ENCODE measurements at regions not wholly inside any gene's neighbourhood (a gene's known extent, or its start where the extent isn't known, plus 50 kb on each side); places are given as distances from the start of the nearest gene placed in this dataset.

DNA sequence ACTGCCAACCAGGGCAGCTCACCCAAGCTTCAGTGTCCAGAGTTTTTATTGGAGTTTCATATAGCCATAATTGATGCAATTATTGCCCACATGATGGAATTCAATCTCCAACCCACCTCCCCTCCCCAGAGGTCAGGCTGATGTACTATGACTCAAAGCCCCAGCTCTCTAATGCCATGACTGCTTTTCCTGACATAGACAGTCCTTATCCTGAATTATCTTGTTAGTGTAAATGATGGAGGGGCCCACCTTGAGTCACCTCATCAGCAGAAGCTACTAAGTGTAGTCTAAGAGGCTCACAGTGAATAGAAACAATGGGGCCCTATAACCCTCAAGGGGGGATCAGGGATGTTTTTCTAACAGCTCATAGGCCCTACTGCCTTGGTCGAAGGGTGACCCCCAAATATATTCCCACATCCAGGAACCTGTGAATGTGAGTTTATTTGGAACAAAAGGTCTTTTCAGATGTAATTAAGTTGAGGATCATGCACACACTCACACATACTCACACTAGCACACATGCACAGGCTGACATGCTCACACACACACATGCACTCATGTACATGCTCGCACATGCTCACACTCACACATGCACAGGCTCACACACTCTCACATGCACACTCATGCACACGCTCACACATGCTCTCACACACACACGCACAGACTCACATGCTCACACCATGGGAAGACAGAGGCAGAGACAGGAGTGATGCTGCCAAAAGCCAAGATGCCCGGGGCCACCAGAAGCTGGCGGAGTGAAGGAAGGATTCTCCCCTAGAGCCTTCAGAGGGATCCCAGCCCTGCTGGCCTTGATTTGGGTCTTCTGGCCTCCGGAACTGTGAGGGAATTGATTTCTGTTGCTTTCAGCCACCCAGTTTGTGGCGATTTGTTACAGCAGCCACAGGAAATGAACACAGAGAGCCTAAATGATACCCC lies 131.2 kb upstream of the SMAD3 start (continued):
- TF ChIP-seq EZH2 (IDR thresholded peaks at IDR 0.05; ENCODE audit: low read depth, unreplicated experiment) (no peak), EZH2phosphoT487 (IDR thresholded peaks at IDR 0.05; ENCODE audit: unreplicated experiment) (no peak), ZNF114 (CRISPR knock-in tag; IDR thresholded peaks at IDR 0.05) (no peak), CREB1 (CRISPR knock-in tag; IDR thresholded peaks at IDR 0.05; ENCODE audit: low read depth) (no peak)
- TF ChIP-seq, protein P1, sequence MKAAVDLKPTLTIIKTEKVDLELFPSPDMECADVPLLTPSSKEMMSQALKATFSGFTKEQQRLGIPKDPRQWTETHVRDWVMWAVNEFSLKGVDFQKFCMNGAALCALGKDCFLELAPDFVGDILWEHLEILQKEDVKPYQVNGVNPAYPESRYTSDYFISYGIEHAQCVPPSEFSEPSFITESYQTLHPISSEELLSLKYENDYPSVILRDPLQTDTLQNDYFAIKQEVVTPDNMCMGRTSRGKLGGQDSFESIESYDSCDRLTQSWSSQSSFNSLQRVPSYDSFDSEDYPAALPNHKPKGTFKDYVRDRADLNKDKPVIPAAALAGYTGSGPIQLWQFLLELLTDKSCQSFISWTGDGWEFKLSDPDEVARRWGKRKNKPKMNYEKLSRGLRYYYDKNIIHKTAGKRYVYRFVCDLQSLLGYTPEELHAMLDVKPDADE (IDR thresholded peaks at IDR 0.05), result no peak

DNA sequence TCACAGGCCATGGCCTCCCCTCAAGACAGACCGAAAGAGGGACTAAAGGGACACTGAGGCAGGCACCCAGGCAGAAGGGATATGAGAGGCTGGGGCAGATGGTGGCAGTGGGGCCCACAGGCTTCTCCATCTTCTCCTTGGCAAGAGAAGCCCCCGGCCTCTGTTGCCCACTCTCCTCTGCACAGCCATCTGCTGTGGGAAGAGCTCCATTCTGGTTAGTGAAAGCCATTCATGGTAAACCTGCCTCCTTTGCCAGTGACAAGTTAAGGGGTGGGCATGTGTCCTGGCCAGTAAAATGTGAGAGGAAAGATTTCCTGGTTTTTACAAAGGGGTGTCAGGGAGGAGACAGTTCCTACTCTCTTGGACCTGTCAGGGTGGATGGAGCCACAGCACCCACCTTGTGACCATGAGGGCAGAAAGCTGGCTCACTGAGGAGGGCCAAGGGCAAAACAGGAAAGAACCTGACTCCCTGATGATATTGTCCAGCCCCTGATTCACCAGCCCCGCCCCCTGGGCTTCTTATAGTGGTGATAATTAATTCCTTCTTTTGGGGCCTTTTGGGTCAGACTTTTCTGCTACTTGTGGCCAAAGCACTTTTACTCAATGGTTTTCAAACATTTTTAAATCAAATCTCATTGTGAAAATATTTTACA lies 130.4 kb upstream of the SMAD3 start:
- no peaks in the 10 kb centered on the region; the same call in 1 of the 2 replicates for H3F3A ChIP-seq (replicated peaks; ENCODE audit: low read depth)
- no peak overlapping the region for H3K27ac Mint-ChIP-seq
- H3K27me3 ChIP-seq (ENCODE audit: insufficient read depth), result no peaks in the 10 kb centered on the region
- no peak overlapping the region for H3K4me3 Mint-ChIP-seq
- H3K79me2 ChIP-seq (replicated peaks; ENCODE audit: insufficient read depth), result no peaks in the 10 kb centered on the region
- no peaks in the 10 kb centered on the region for H4K20me1 ChIP-seq (replicated peaks; ENCODE audit: insufficient read depth)
- peaks cover 19% of the 10 kb centered on the region for H3K4me1 Mint-ChIP-seq
- peaks cover 12% of the 10 kb centered on the region; the same call in 1 of the 2 replicates for H3K4me1 ChIP-seq (ENCODE audit: insufficient read depth)
- peaks cover 43% of the 10 kb centered on the region for H3K9me3 Mint-ChIP-seq
- ATAC-seq (no peak), DNase-seq (ENCODE audit: low spot score) (no peak)
- H3K9me2 ChIP-seq (ENCODE audit: insufficient read depth), result no peaks in the 10 kb centered on the region; the same call in 1 of the 2 replicates
- no peak overlapping the region for H3K27ac ChIP-seq (ENCODE audit: low read depth)
- no peak overlapping the region for H3K4me2 ChIP-seq
- H3K36me3 Mint-ChIP-seq (ENCODE audit: low read depth), result peaks cover 28% of the 10 kb centered on the region
- no peaks in the 10 kb centered on the region for H3K36me3 ChIP-seq (ENCODE audit: insufficient read depth)
- peaks cover 5% of the 10 kb centered on the region for H3K27me3 Mint-ChIP-seq (ENCODE audit: insufficient read depth, low read depth, poor library complexity)
- no peak overlapping the region for H2AFZ ChIP-seq
- H3K4me3 ChIP-seq, result no peak overlapping the region
- TF ChIP-seq, protein P1 (IDR thresholded peaks at IDR 0.05), result no peak
- TF ChIP-seq, protein P2, sequence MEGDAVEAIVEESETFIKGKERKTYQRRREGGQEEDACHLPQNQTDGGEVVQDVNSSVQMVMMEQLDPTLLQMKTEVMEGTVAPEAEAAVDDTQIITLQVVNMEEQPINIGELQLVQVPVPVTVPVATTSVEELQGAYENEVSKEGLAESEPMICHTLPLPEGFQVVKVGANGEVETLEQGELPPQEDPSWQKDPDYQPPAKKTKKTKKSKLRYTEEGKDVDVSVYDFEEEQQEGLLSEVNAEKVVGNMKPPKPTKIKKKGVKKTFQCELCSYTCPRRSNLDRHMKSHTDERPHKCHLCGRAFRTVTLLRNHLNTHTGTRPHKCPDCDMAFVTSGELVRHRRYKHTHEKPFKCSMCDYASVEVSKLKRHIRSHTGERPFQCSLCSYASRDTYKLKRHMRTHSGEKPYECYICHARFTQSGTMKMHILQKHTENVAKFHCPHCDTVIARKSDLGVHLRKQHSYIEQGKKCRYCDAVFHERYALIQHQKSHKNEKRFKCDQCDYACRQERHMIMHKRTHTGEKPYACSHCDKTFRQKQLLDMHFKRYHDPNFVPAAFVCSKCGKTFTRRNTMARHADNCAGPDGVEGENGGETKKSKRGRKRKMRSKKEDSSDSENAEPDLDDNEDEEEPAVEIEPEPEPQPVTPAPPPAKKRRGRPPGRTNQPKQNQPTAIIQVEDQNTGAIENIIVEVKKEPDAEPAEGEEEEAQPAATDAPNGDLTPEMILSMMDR (conservative IDR thresholded peaks at IDR 0.05; ENCODE audit: low read depth in 2 of 2), result no peak
- TF ChIP-seq, protein P3, sequence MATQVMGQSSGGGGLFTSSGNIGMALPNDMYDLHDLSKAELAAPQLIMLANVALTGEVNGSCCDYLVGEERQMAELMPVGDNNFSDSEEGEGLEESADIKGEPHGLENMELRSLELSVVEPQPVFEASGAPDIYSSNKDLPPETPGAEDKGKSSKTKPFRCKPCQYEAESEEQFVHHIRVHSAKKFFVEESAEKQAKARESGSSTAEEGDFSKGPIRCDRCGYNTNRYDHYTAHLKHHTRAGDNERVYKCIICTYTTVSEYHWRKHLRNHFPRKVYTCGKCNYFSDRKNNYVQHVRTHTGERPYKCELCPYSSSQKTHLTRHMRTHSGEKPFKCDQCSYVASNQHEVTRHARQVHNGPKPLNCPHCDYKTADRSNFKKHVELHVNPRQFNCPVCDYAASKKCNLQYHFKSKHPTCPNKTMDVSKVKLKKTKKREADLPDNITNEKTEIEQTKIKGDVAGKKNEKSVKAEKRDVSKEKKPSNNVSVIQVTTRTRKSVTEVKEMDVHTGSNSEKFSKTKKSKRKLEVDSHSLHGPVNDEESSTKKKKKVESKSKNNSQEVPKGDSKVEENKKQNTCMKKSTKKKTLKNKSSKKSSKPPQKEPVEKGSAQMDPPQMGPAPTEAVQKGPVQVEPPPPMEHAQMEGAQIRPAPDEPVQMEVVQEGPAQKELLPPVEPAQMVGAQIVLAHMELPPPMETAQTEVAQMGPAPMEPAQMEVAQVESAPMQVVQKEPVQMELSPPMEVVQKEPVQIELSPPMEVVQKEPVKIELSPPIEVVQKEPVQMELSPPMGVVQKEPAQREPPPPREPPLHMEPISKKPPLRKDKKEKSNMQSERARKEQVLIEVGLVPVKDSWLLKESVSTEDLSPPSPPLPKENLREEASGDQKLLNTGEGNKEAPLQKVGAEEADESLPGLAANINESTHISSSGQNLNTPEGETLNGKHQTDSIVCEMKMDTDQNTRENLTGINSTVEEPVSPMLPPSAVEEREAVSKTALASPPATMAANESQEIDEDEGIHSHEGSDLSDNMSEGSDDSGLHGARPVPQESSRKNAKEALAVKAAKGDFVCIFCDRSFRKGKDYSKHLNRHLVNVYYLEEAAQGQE (IDR thresholded peaks at IDR 0.05; ENCODE audit: unreplicated experiment), result no peak
- no peak for TF ChIP-seq NANOG (IDR thresholded peaks at IDR 0.05; ENCODE audit: borderline replicate concordance)
- TF ChIP-seq ZNF331 (CRISPR knock-in tag; IDR thresholded peaks at IDR 0.05; ENCODE audit: low read depth), result no peak
- TF ChIP-seq CREB1 (CRISPR knock-in tag; IDR thresholded peaks at IDR 0.05; ENCODE audit: low read depth), result no peak
- TF ChIP-seq EZH2phosphoT487 (IDR thresholded peaks at IDR 0.05; ENCODE audit: unreplicated experiment), result no peak
- no peak for TF ChIP-seq STAT1 (IDR thresholded peaks at IDR 0.05; ENCODE audit: unreplicated experiment)
- TF ChIP-seq JUNB (IDR thresholded peaks at IDR 0.05; ENCODE audit: unreplicated experiment), result no peak

Measured in GM23338 (cell line).